IMR-90 (cell line): ENCODE measurements at regions not wholly inside any gene's neighbourhood (a gene's known extent, or its start where the extent isn't known, plus 50 kb on each side); places are given as distances from the start of the nearest gene placed in this dataset.

Experiments
- ATAC-seq: fragments of 200-7000 bp; cut with Tn5 transposase; 2 replicates; pipeline ENCODE4 v1.9.1; 2020; ENCODE audit warnings: low read depth, mild to moderate bottlenecking, moderate library complexity
- BruUV-seq: library from RNA; stranded (reverse); fragments of 400-500 nt; replicated peaks from 2 replicates; lab custom pipeline; 2021; lab: Mats Ljungman, UMichigan
- CTCF ChIA-PET: fragments of 300-600 bp; formaldehyde crosslinking; extraction: SDS; loops from one replicate; lab custom pipeline; 2021; ENCODE audit warnings: antibody characterized with exemption; lab: Yijun Ruan, JAX
- POLR2A ChIA-PET: fragments of 300-600 bp; sonication (Branson Sonifier 250); formaldehyde crosslinking; loops from one replicate; lab custom pipeline; 2022; ENCODE audit warnings: antibody characterized with exemption; ENCODE audit not compliant: unreplicated experiment; lab: Charles Lee
- DNase-seq: peaks from one replicate; pipeline ENCODE4 v3.0.0; 2013
- H2AFZ ChIP-seq: replicated peaks from 2 replicates; pipeline ENCODE3; 2013; ENCODE audit warnings: low read length, mild to moderate bottlenecking; ENCODE audit not compliant: poor library complexity
- H2AK5ac ChIP-seq: 2 replicates; pipeline ENCODE4 v1.6.1; 2013; ENCODE audit warnings: low read depth, low read length, inconsistent platforms
- H2AK9ac ChIP-seq: replicated peaks from 2 replicates; pipeline ENCODE3; 2013; ENCODE audit warnings: mild to moderate bottlenecking, low read depth, low read length, moderate library complexity; ENCODE audit not compliant: poor library complexity
- H2BK120ac ChIP-seq: 2 replicates; pipeline ENCODE4 v1.6.1; 2013; ENCODE audit warnings: low read depth, low read length, inconsistent platforms
- H2BK15ac ChIP-seq: 3 replicates; pipeline ENCODE4 v1.6.1; 2013; ENCODE audit warnings: low read depth, low read length, inconsistent platforms
- H2BK20ac ChIP-seq: 2 replicates; pipeline ENCODE4 v1.6.1; 2013; ENCODE audit warnings: low read depth, mild to moderate bottlenecking, inconsistent platforms, low read length, moderate library complexity
- H2BK5ac ChIP-seq: 2 replicates; pipeline ENCODE4 v1.6.1; 2013; ENCODE audit warnings: mild to moderate bottlenecking, low read depth, low read length, inconsistent platforms; ENCODE audit not compliant: poor library complexity, severe bottlenecking
- H3K14ac ChIP-seq: replicated peaks from 2 replicates; pipeline ENCODE4 v1.6.1; 2013; ENCODE audit warnings: low read depth, low read length, inconsistent platforms
- H3K18ac ChIP-seq: 2 replicates; pipeline ENCODE4 v1.6.1; 2013; ENCODE audit warnings: low read depth, low read length, control low read depth
- H3K23ac ChIP-seq: 2 replicates; pipeline ENCODE4 v1.6.1; 2013; ENCODE audit warnings: low read depth, low read length, inconsistent platforms
- H3K27ac ChIP-seq: 2 replicates; pipeline ENCODE4 v1.5.1; 2013; ENCODE audit warnings: mild to moderate bottlenecking, control low read depth, low read length; ENCODE audit not compliant: insufficient read depth
- H3K27me3 ChIP-seq: 2 replicates; pipeline ENCODE4 v1.6.1; 2013; ENCODE audit warnings: low read length; ENCODE audit not compliant: control insufficient read depth, insufficient read depth
- H3K36me3 ChIP-seq: 2 replicates; pipeline ENCODE4 v1.6.1; 2013; ENCODE audit warnings: low read length, mixed read lengths; ENCODE audit not compliant: control insufficient read depth, insufficient read depth
- H3K4ac ChIP-seq: 2 replicates; pipeline ENCODE4 v1.6.1; 2013; ENCODE audit warnings: low read depth, low read length, inconsistent platforms
- H3K4me1 ChIP-seq: 2 replicates; pipeline ENCODE4 v1.6.1; 2013; ENCODE audit warnings: low read length, mixed read lengths; ENCODE audit not compliant: control insufficient read depth, insufficient read depth
- H3K4me2 ChIP-seq: 2 replicates; pipeline ENCODE4 v1.6.1; 2013; ENCODE audit warnings: low read depth, mild to moderate bottlenecking, control low read depth, low read length, moderate library complexity
- H3K4me3 ChIP-seq: 2 replicates; pipeline ENCODE4 v1.5.1; 2013; ENCODE audit warnings: low read depth, mild to moderate bottlenecking, control low read depth, low read length, moderate library complexity; ENCODE audit not compliant: insufficient read depth
- H3K56ac ChIP-seq: 2 replicates; pipeline ENCODE4 v1.6.1; 2013; ENCODE audit warnings: low read length, inconsistent platforms; ENCODE audit not compliant: insufficient read depth; ENCODE audit errors: extremely low read depth
- H3K79me1 ChIP-seq, 2 experiments: 2 replicates each; pipeline ENCODE4 v1.6.1; 2013; ENCODE audit warnings: low read length in 2 of 2, inconsistent platforms in 1 of 2, low read depth in 1 of 2
- H3K9ac ChIP-seq: 2 replicates; pipeline ENCODE4 v1.6.1; 2013; ENCODE audit warnings: low read depth, low read length, control low read depth
- H3K9me1 ChIP-seq: 2 replicates; pipeline ENCODE4 v1.6.1; 2013; ENCODE audit warnings: low read length, inconsistent platforms; ENCODE audit not compliant: insufficient read depth
- H3K9me3 ChIP-seq: 2 replicates; pipeline ENCODE4 v1.6.1; 2013; ENCODE audit warnings: low read length; ENCODE audit not compliant: control insufficient read depth, insufficient read depth
- H4K20me1 ChIP-seq: 2 replicates; pipeline ENCODE4 v1.6.1; 2013; ENCODE audit warnings: low read length, inconsistent platforms; ENCODE audit not compliant: insufficient read depth
- H4K5ac ChIP-seq: 2 replicates; pipeline ENCODE4 v1.6.1; 2013; ENCODE audit warnings: mild to moderate bottlenecking, low read depth, low read length, control low read depth
- H4K8ac ChIP-seq, 2 experiments: 2 replicates each; pipeline ENCODE4 v1.6.1; 2013; ENCODE audit warnings: low read depth in 2 of 2, low read length in 2 of 2, control low read depth in 1 of 2, inconsistent platforms in 1 of 2
- H4K91ac ChIP-seq: 2 replicates; pipeline ENCODE4 v1.6.1; 2013; ENCODE audit warnings: low read depth, low read length, inconsistent platforms; ENCODE audit not compliant: insufficient read depth
- MAFK ChIP-seq: IDR thresholded peaks from 2 replicates; pipeline ENCODE4 v1.6.1; 2012; ENCODE audit warnings: low read depth, low read length, improper control_type of control experiment
- WGBS, 2 experiments: methylation state at CpG; one replicate each; pipeline versions ENCODE4 v1.1.5 to v1.1.7; 2013; ENCODE audit warnings: missing lambda C conversion rate in 2 of 2; ENCODE audit not compliant: insufficient read length in 1 of 2; ENCODE audit errors: extremely low coverage in 2 of 2; 5-methylcytosine and 5-hydroxymethylcytosine counted together
- dilution Hi-C: fragments of 300-500 bp; cut with HindIII; formaldehyde crosslinking; loops from one replicate; pipeline ENCODE4 v1.14.3; 2018; ENCODE audit warnings: low sequenced_read_pairs; ENCODE audit not compliant: unreplicated experiment
- in situ Hi-C: fragments of 300-500 bp; cut with MboI; formaldehyde crosslinking; loops from 3 replicates; pipeline ENCODE4 v1.14.3; 2019; ENCODE audit warnings: low sequenced_read_pairs, inconsistent platforms, mixed read lengths
- intact Hi-C: fragments of 100-400 bp; cut with micrococcal nuclease; formaldehyde crosslinking; loops from 2 replicates; pipeline ENCODE4 v1.10.0; 2022
- TF ChIP-seq, protein P1 (sequence below): fragments of 150-350 bp; IDR thresholded peaks from 2 replicates; pipeline ENCODE4 v1.6.1; 2016; ENCODE audit warnings: low read depth, mild to moderate bottlenecking, low read length, moderate library complexity, borderline replicate concordance

GRCh38 chr4:157616741-157617472, 396.4 kb downstream of the GRIA2 start:
- no peak overlapping the region for H4K91ac ChIP-seq
- in situ Hi-C loops, result no loop called here
- ChIA-PET POLR2A (interaction anchor here (0.6 kb wide), 1 partner anchor 185 kb away, joined by 3 read pairs; no protein-coding TSS in a partner anchor), CTCF (interaction anchor here (0.7 to 1.0 kb wide), 2 partner anchors 24 to 439 kb away, joined by 3 read pairs; no protein-coding TSS in a partner anchor)
- DNase-seq (no peak), ATAC-seq (no peak)
- no peak overlapping the region for H4K5ac ChIP-seq
- H3K4me1 ChIP-seq, result no peaks in the 10 kb centered on the region
- H3K9ac ChIP-seq, result no peak overlapping the region
- H3K36me3 ChIP-seq, result no peaks in the 10 kb centered on the region
- no peak overlapping the region for H3K4me2 ChIP-seq
- no peak overlapping the region for H3K4me3 ChIP-seq
- no peak overlapping the region for H3K23ac ChIP-seq
- intact Hi-C loops, result no loop called here
- H3K18ac ChIP-seq, result no peak overlapping the region
- no peaks in the 10 kb centered on the region for H3K9me3 ChIP-seq
- H3K56ac ChIP-seq, result no peak overlapping the region
- no peak overlapping the region for H3K4ac ChIP-seq
- H2BK15ac ChIP-seq, result no peak overlapping the region
- no TSS peak for BruUV-seq
- no peak overlapping the region for H2BK120ac ChIP-seq
- H2BK20ac ChIP-seq, result no peak overlapping the region
- no CpG with 5 or more reads among the region's 7 CpGs for WGBS, 2 experiments
- no peak overlapping the region for H2AK9ac ChIP-seq
- H3K27ac ChIP-seq, result no peak overlapping the region
- no peak overlapping the region for H2AK5ac ChIP-seq
- no peak overlapping the region for H2AFZ ChIP-seq
- dilution Hi-C loops, result no loop called here
- H3K14ac ChIP-seq, result no peak overlapping the region
- peak; percentile 96 for TF ChIP-seq MAFK
- TF ChIP-seq, protein P1, sequence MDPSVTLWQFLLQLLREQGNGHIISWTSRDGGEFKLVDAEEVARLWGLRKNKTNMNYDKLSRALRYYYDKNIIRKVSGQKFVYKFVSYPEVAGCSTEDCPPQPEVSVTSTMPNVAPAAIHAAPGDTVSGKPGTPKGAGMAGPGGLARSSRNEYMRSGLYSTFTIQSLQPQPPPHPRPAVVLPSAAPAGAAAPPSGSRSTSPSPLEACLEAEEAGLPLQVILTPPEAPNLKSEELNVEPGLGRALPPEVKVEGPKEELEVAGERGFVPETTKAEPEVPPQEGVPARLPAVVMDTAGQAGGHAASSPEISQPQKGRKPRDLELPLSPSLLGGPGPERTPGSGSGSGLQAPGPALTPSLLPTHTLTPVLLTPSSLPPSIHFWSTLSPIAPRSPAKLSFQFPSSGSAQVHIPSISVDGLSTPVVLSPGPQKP, result no peak
- no peaks in the 10 kb centered on the region for H3K79me1 ChIP-seq
- H4K20me1 ChIP-seq, result no peaks in the 10 kb centered on the region
- no peaks in the 10 kb centered on the region for H3K27me3 ChIP-seq
- H3K9me1 ChIP-seq, result no peaks in the 10 kb centered on the region
- no peak overlapping the region for H4K8ac ChIP-seq
- no peak overlapping the region for H2BK5ac ChIP-seq
